KG1 (cell line): ENCODE measurements at regions not wholly inside any gene's neighbourhood (a gene's known extent, or its start where the extent isn't known, plus 50 kb on each side); places are given as distances from the start of the nearest gene placed in this dataset.
"Not testable (repeated sequence)": the region's sequence is repeated elsewhere in the genome, so short reads cannot be mapped to it uniquely, and the experiment has no call there.

Experiments used
- DNase-seq: peaks from one replicate; lab custom pipeline; 2025; lab: John Stamatoyannopoulos, UW

- DNase-seq: no peak
Measured at GRCh38 chr6:146938266-146938665, 266.0 kb upstream of the STXBP5 start.

GRCh38 chr6:146939456-146939855 is 264.8 kb upstream of the STXBP5 start:
- not testable (repeated sequence) for DNase-seq

- no peak for DNase-seq
Measured at GRCh38 chr6:146943664-146944063, 260.6 kb upstream of the STXBP5 start.

- no peak for DNase-seq
Measured at GRCh38 chr6:146944077-146944476, 260.1 kb upstream of the STXBP5 start.

- no peak for DNase-seq
Measured at GRCh38 chr6:146944809-146945208, 259.4 kb upstream of the STXBP5 start.

GRCh38 chr6:146946559-146946958 is 257.7 kb upstream of the STXBP5 start:
- no peak for DNase-seq

- DNase-seq: no peak
Measured at GRCh38 chr6:146948790-146949342, 255.4 kb upstream of the STXBP5 start.

- DNase-seq: no peak
Measured at GRCh38 chr6:146949425-146949824, 254.8 kb upstream of the STXBP5 start.

- peak; percentile 71 for DNase-seq
Measured at GRCh38 chr6:146950351-146950835, 253.8 kb upstream of the STXBP5 start.

GRCh38 chr6:146955570-146955969 is 248.6 kb upstream of the STXBP5 start:
- no peak for DNase-seq

GRCh38 chr6:146957181-146958093 is 246.8 kb upstream of the STXBP5 start:
- DNase-seq: no peak

GRCh38 chr6:146961831-146962230 is 242.4 kb upstream of the STXBP5 start:
- no peak for DNase-seq

- DNase-seq: no peak
Measured at GRCh38 chr6:146962329-146962728, 241.9 kb upstream of the STXBP5 start.

GRCh38 chr6:146965110-146965689 is 239.0 kb upstream of the STXBP5 start:
- no peak for DNase-seq

GRCh38 chr6:146968041-146968760 is 236.0 kb upstream of the STXBP5 start:
- no peak for DNase-seq

- no peak for DNase-seq
Measured at GRCh38 chr6:146972546-146972945, 231.7 kb upstream of the STXBP5 start.

GRCh38 chr6:146974351-146974750 is 229.9 kb upstream of the STXBP5 start:
- DNase-seq: no peak

GRCh38 chr6:146975093-146975492 is 229.1 kb upstream of the STXBP5 start:
- DNase-seq: no peak

- DNase-seq: no peak
Measured at GRCh38 chr6:146980900-146981329, 223.3 kb upstream of the STXBP5 start.

GRCh38 chr6:146981981-146982380 is 222.2 kb upstream of the STXBP5 start:
- no peak for DNase-seq

- no peak for DNase-seq
Measured at GRCh38 chr6:146984251-146984924, 219.8 kb upstream of the STXBP5 start.

GRCh38 chr6:146985111-146985510 is 219.1 kb upstream of the STXBP5 start:
- no peak for DNase-seq
